DND-41 (cell line): ENCODE measurements at regions not wholly inside any gene's neighbourhood (a gene's known extent, or its start where the extent isn't known, plus 50 kb on each side); places are given as distances from the start of the nearest gene placed in this dataset.

Experiments
- ATAC-seq: fragments of 200-7000 bp; cut with Tn5 transposase; 3 replicates; pipeline ENCODE4 v1.9.1; 2021; ENCODE audit warnings: low read depth; ENCODE audit not compliant: insufficient read depth
- DNase-seq: peaks from one replicate; pipeline ENCODE4 v3.0.0-alpha.2; 2020
- H2AFZ ChIP-seq: 2 replicates; pipeline ENCODE4 v1.6.0; 2012; ENCODE audit warnings: low read depth, low read length
- H3K27ac ChIP-seq: 2 replicates; pipeline ENCODE4 v1.5.1; 2012; ENCODE audit warnings: low read length, inconsistent platforms
- H3K27me3 ChIP-seq: fragments of 200-600 bp; sonication (generic); 2 replicates; pipeline ENCODE4 v1.6.0; 2012; ENCODE audit warnings: low read length, mild to moderate bottlenecking, inconsistent platforms; ENCODE audit not compliant: insufficient read depth, poor library complexity
- H3K36me3 ChIP-seq: 2 replicates; pipeline ENCODE4 v1.5.1; 2012; ENCODE audit warnings: low read length, inconsistent platforms; ENCODE audit not compliant: insufficient read depth
- H3K4me1 ChIP-seq: 2 replicates; pipeline ENCODE4 v1.5.1; 2012; ENCODE audit warnings: mild to moderate bottlenecking, low read length; ENCODE audit not compliant: insufficient read depth
- H3K4me2 ChIP-seq: 2 replicates; pipeline ENCODE4 v1.6.0; 2012; ENCODE audit warnings: mild to moderate bottlenecking, moderate library complexity, low read length, inconsistent platforms; ENCODE audit not compliant: insufficient read depth
- H3K4me3 ChIP-seq, 2 experiments: fragments of 200-600 bp in 1 of 2; shearing (Covaris generic) in 1 of 2; 2 replicates each; pipeline ENCODE4 v1.5.1; 2012 to 2016; ENCODE audit warnings: inconsistent platforms in 2 of 2, low read length in 2 of 2, mild to moderate bottlenecking in 2 of 2, low read depth in 1 of 2, moderate library complexity in 1 of 2
- H3K79me2 ChIP-seq: 2 replicates; pipeline ENCODE4 v1.6.0; 2012; ENCODE audit warnings: low read length, inconsistent platforms; ENCODE audit not compliant: insufficient read depth
- H3K9ac ChIP-seq: 2 replicates; pipeline ENCODE4 v1.6.0; 2012; ENCODE audit warnings: low read depth, mild to moderate bottlenecking, inconsistent platforms, low read length, moderate library complexity
- H3K9me3 ChIP-seq: 2 replicates; pipeline ENCODE4 v1.5.1; 2012; ENCODE audit warnings: low read length, moderate library complexity, mild to moderate bottlenecking, inconsistent platforms; ENCODE audit not compliant: insufficient read depth, severe bottlenecking
- H4K20me1 ChIP-seq: 2 replicates; pipeline ENCODE4 v1.6.0; 2012; ENCODE audit warnings: low read length; ENCODE audit not compliant: insufficient read depth
- EZH2 ChIP-seq: IDR thresholded peaks from 3 replicates; pipeline ENCODE4 v1.6.1; 2012; ENCODE audit warnings: borderline replicate concordance, low read depth, mild to moderate bottlenecking, moderate library complexity, low read length, inconsistent platforms; ENCODE audit not compliant: severe bottlenecking
- TF ChIP-seq, protein P1 (sequence below): IDR thresholded peaks from 2 replicates; pipeline ENCODE4 v1.5.1; 2012; ENCODE audit warnings: borderline replicate concordance, low read length, moderate library complexity, mild to moderate bottlenecking; ENCODE audit not compliant: poor library complexity, severe bottlenecking; ENCODE audit errors: extremely low read depth

DNA sequence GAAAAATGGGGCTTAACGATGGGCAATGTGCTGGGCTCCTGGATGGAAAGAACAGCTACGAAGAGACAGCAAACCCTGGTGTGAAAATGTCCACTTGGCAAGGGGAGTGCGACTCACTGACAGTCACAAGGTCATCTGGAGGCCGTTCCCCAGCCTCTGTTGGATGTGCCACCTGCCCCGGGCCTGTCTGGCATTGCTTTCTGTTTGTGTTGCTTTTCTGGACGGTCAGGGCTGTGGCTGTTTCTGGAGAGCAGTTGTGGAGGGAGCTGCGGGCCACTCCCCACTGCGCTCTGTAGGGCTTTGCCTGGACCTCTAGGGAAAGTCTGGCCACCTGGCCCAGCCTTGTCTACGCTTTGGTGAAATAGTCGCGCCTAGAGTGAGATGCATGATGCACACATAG is 185.3 kb downstream of the IRX1 start:
- H3K4me2 ChIP-seq, result no peak overlapping the region
- H3K27me3 ChIP-seq, result no peaks in the 10 kb centered on the region

DNA sequence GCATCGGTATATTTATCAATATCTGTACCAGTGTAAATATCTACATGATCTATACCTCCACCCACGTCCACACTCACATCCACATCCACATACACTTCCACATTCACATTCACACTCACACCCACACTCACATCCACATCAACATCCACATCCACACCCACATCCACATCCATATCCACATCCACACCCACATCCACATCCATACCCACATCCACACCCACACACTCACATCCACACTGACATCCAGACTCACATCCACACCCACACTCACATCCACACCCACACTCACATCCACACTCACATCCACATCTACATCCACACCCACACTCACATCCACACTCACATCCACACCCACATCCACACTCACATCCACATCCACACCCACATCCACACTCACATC is 189.2 kb downstream of the IRX1 start:
- H3K9me3 ChIP-seq, result no peaks in the 10 kb centered on the region
- DNase-seq, result no peak
- no peaks in the 10 kb centered on the region for H3K4me1 ChIP-seq
- H3K27me3 ChIP-seq, result no peaks in the 10 kb centered on the region
- H3K9ac ChIP-seq, result no peak overlapping the region
- H3K4me3 ChIP-seq, result no peak overlapping the region
- H2AFZ ChIP-seq, result no peak overlapping the region
- H4K20me1 ChIP-seq, result no peaks in the 10 kb centered on the region
- no peak for ATAC-seq
- no peak for TF ChIP-seq EZH2
- TF ChIP-seq, protein P1, sequence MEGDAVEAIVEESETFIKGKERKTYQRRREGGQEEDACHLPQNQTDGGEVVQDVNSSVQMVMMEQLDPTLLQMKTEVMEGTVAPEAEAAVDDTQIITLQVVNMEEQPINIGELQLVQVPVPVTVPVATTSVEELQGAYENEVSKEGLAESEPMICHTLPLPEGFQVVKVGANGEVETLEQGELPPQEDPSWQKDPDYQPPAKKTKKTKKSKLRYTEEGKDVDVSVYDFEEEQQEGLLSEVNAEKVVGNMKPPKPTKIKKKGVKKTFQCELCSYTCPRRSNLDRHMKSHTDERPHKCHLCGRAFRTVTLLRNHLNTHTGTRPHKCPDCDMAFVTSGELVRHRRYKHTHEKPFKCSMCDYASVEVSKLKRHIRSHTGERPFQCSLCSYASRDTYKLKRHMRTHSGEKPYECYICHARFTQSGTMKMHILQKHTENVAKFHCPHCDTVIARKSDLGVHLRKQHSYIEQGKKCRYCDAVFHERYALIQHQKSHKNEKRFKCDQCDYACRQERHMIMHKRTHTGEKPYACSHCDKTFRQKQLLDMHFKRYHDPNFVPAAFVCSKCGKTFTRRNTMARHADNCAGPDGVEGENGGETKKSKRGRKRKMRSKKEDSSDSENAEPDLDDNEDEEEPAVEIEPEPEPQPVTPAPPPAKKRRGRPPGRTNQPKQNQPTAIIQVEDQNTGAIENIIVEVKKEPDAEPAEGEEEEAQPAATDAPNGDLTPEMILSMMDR, result no peak
- no peak overlapping the region for H3K27ac ChIP-seq
- no peaks in the 10 kb centered on the region for H3K36me3 ChIP-seq
- H3K4me2 ChIP-seq, result no peak overlapping the region
- H3K79me2 ChIP-seq, result no peaks in the 10 kb centered on the region

More for the DNA sequence above, 185.3 kb downstream of the IRX1 start:
- H4K20me1 ChIP-seq, result no peaks in the 10 kb centered on the region
- no peak for ATAC-seq
- H3K79me2 ChIP-seq, result no peaks in the 10 kb centered on the region
- H3K4me3 ChIP-seq, result no peak overlapping the region
- no peak for DNase-seq
- no peak for TF ChIP-seq EZH2
- TF ChIP-seq, protein P1, result no peak
- H3K4me1 ChIP-seq, result peaks cover 6% of the 10 kb centered on the region
- no peak overlapping the region for H2AFZ ChIP-seq
- no peaks in the 10 kb centered on the region for H3K36me3 ChIP-seq
- no peaks in the 10 kb centered on the region for H3K9me3 ChIP-seq
- no peak overlapping the region for H3K9ac ChIP-seq
- no peak overlapping the region for H3K27ac ChIP-seq

DNA sequence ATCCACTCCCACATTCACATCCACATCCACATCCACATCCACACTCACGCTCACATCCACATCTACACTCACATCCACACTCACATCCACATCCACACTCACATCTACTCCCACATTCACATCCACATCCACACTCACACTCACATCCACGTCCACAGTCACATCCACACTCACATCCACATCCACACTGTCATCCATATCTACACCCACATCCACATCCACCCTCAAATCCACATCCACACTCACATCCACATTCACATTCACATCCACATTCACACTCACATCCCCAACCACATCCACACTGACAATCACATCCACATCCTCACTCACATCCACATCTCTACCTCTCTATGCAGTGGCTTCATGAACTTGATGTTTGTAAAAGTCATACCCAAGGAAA is 190.5 kb downstream of the IRX1 start:
- TF ChIP-seq, protein P1, result no peak
- TF ChIP-seq EZH2, result no peak
- H3K9me3 ChIP-seq, result no peaks in the 10 kb centered on the region
- no peaks in the 10 kb centered on the region for H3K36me3 ChIP-seq
- no peaks in the 10 kb centered on the region for H3K27me3 ChIP-seq
- ATAC-seq (no peak; the same call in 2 of the 3 replicates), DNase-seq (no peak)
- no peak overlapping the region for H3K9ac ChIP-seq
- no peak overlapping the region for H3K27ac ChIP-seq
- H3K4me3 ChIP-seq, result no peak overlapping the region
- H3K79me2 ChIP-seq, result no peaks in the 10 kb centered on the region
- H3K4me1 ChIP-seq, result no peaks in the 10 kb centered on the region
- H2AFZ ChIP-seq, result no peak overlapping the region
- no peak overlapping the region for H3K4me2 ChIP-seq
- H4K20me1 ChIP-seq, result no peaks in the 10 kb centered on the region
